ENCODE measurements at regions not wholly inside any gene's neighbourhood (a gene's known extent, or its start where the extent isn't known, plus 50 kb on each side); places are given as distances from the start of the nearest gene placed in this dataset.

- no peak for DNase-seq
These were observed 376.1 kb upstream of the GRIN3A start for GRCh38 chr9:102114557-102114956.

- DNase-seq: no peak
These were observed 374.7 kb upstream of the GRIN3A start for GRCh38 chr9:102113191-102113590.

DNA sequence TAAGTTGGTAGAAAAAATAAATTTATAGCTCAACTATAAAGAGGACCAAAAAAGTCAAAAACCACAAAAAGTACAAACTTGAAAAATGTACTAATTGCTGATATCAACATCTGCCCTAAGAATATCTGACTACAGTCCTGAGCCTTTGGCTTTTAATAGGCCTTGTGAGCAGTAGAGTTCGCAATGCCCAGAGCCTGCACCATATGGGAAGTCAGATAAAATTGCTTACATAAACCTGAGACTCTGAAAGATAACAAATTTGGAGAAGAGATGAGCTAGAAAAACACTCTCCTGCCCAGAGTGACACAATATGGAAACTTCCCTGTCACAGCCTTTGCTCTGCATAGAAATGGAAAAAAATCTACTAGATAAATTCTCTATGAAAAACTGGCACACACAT lies 368.0 kb upstream of the GRIN3A start:
- DNase-seq: no peak

- no peak for DNase-seq
These were observed 363.3 kb upstream of the GRIN3A start for GRCh38 chr9:102101723-102102122.

- no peak for DNase-seq
These were observed 348.7 kb upstream of the GRIN3A start for GRCh38 chr9:102087141-102087540.

GRCh38 chr9:102085548-102085947 lies 347.1 kb upstream of the GRIN3A start:
- DNase-seq: no peak

DNA sequence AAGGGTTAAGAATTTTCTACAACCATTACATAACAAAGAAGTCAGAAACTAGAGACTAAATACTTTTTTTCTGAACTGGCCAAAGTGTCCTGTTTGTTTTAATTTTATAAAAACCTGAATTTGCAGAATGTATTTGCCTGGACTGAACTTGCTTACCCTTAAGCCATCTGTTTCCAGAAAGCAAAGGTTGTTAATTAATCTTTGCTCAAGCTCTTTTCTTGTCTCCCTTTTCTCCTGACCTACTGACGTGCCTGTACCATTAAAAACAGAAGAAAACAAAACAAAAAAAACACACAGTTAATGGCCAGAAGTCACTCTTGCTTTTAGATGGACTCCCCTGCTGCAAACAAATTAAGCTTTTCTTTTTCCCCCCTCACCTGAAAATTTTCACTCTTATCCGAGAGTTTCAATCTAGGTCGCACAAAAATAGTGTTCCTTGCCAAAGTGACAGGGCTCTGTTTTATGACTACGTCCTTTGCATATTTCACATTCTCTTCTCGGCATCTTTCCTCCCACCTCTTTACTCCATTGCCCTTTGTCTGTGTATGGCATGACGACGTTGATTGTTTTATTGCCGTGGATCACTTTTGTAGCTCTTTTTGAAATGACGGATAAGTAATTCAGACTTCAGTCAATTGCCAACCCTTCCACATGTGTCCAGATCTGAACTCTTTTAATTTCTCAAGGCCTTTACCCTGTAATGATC lies 333.8 kb upstream of the GRIN3A start:
- no peak for DNase-seq

- no peak for DNase-seq
These were observed 331.5 kb upstream of the GRIN3A start for GRCh38 chr9:102069969-102070368.

- no peak for DNase-seq
These were observed 316.4 kb upstream of the GRIN3A start for GRCh38 chr9:102054811-102055210.

- DNase-seq: no peak
These were observed 311.3 kb upstream of the GRIN3A start for GRCh38 chr9:102049586-102050246.

DNA sequence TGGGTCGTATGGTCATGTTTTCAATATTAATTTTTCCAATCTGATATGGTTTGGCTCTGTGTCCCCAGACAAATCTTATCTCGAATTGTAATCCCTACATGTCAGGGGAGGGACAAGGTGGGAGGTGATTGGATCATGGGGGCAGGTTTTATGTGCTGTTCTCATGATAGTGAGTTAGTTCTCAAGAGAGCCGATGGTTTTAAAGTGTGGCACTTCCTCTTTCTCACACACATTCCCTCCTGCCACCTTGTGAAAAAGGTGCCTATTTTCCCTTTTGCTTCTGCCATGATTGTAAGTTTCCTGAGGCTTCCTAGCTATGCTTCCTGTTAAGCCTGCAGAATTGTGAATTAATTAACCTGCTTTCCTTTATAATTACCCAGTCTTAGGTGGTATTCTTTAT lies 309.1 kb upstream of the GRIN3A start:
- no peak for DNase-seq

GRCh38 chr9:102044133-102044532 lies 305.7 kb upstream of the GRIN3A start:
- no peak for DNase-seq

GRCh38 chr9:102038006-102038405 lies 299.6 kb upstream of the GRIN3A start:
- no peak for DNase-seq

DNA sequence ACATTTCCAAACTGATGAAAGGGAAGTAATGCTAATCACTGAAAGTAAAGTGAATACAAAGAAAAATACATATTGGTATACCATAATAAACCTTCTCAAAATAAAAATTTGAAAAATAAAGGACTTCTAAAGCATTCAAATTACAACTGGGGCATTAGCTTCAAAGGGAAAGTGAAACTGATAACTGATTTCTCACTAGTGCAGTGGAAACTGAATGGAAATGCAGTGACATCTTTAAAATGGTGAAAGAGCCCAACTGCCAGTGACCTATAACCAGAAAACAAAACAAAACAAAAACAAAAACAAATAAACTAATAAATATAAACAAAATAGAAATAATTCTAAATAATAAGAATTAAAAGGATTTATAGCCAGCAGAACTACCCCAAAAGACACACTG lies 297.5 kb upstream of the GRIN3A start:
- no peak for DNase-seq

- no peak for DNase-seq
These were observed 294.2 kb upstream of the GRIN3A start for GRCh38 chr9:102032614-102033013.

DNA sequence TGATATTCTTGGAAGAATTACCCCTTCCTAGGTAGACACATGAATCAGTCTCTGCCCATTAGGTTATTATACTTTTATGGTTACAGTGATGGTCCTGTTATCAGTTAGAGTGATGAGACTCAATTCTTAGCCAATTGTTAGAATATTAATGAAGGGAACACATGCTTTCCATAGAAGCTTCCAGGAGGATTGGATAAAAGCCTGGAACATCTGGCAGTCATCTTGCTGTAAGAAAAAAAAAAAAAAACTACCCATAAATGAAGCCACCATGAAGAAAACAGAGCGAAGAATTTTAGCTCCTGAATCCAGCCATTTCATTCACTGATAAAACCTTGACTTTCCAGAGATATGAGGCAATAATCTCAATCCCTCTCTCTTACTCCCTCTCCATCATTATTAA lies 262.5 kb upstream of the GRIN3A start:
- DNase-seq: no peak

- DNase-seq: no peak
These were observed 261.0 kb upstream of the GRIN3A start for GRCh38 chr9:101999441-101999840.

GRCh38 chr9:101995231-101995630 lies 256.8 kb upstream of the GRIN3A start:
- no peak for DNase-seq

- DNase-seq: no peak
These were observed 255.3 kb upstream of the GRIN3A start for GRCh38 chr9:101993771-101994170.

DNA sequence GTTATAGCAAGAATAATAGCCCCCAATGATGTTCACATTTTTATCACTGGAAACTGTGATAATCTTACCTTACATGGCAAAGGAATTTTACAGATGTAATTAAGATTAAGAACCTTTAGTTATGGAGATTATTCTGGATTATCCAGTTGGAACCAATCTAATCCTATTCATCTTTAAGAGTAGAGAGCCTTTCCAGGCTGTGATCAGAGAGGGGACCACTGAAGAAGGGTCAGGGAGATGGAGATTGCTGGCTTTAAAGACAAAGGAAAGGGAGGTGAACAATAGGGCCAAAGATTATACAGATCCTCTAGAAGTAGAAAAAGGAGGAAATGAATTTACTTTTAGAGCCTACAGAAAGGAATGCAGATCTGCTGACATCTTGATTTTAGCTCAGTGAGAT lies 253.5 kb upstream of the GRIN3A start:
- no peak for DNase-seq

GRCh38 chr9:101977614-101978210 lies 239.3 kb upstream of the GRIN3A start:
- DNase-seq: peak; percentile 23

DNA sequence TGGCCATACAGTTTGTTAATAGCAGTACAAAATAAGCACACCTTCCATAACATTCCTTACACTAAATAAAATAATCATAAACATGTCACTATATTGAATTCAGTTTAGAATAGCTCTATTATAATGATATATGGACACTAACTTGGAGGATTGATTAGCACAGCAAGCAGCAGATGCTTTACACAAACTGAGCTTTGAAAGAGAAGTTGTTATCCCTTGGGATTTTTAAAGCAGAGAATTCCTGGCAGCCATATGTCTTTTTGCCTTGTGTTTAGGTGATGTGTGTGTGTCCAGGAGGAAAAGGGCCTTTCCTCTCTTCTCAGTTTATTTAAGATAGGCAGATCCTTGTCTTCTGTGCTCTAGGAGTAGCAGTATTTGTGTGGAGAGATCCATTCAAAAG lies 232.2 kb upstream of the GRIN3A start:
- DNase-seq: no peak

DNA sequence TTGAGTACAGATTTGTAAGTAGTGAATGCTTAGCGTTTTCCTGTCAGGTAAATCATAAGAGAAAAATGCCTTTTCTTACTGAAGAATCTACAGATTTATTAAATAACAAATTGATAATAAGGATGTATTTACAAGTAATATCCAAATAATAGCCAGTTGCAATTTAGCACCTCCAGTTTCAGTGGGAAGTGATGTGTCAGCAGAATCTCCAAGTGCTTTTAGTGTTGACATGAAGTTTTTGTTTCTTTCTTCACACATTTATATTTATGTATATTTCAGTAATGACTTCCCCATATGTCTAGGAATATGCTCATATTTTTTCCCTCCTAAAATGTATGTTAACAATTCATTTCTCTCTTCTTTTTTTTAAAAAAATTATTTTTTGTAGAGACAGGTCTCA lies 229.9 kb upstream of the GRIN3A start:
- DNase-seq: no peak

GRCh38 chr9:101966691-101967090 lies 228.2 kb upstream of the GRIN3A start:
- no peak for DNase-seq

Measured in dermis blood vessel endothelial cell (primary cell).